ENCODE measurements at regions not wholly inside any gene's neighbourhood (a gene's known extent, or its start where the extent isn't known, plus 50 kb on each side); places are given as distances from the start of the nearest gene placed in this dataset.

- TF ChIP-seq EZH2 (IDR thresholded peaks at IDR 0.05; ENCODE audit: low read length) = no peak
- TF ChIP-seq, protein P1, sequence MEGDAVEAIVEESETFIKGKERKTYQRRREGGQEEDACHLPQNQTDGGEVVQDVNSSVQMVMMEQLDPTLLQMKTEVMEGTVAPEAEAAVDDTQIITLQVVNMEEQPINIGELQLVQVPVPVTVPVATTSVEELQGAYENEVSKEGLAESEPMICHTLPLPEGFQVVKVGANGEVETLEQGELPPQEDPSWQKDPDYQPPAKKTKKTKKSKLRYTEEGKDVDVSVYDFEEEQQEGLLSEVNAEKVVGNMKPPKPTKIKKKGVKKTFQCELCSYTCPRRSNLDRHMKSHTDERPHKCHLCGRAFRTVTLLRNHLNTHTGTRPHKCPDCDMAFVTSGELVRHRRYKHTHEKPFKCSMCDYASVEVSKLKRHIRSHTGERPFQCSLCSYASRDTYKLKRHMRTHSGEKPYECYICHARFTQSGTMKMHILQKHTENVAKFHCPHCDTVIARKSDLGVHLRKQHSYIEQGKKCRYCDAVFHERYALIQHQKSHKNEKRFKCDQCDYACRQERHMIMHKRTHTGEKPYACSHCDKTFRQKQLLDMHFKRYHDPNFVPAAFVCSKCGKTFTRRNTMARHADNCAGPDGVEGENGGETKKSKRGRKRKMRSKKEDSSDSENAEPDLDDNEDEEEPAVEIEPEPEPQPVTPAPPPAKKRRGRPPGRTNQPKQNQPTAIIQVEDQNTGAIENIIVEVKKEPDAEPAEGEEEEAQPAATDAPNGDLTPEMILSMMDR (optimal IDR thresholded peaks at IDR 0.05 in 1 of 3, IDR thresholded peaks at IDR 0.05 in 1 of 3, conservative IDR thresholded peaks at IDR 0.05 in 1 of 3; ENCODE audit: extremely low read depth in 1 of 3, insufficient read depth in 2 of 3, low read length in 3 of 3) = no peak
These were observed 51.5 kb upstream of the PPP3CA start for GRCh38 chr4:101398807-101399206.
